ENCODE measurements at regions not wholly inside any gene's neighbourhood (a gene's known extent, or its start where the extent isn't known, plus 50 kb on each side); places are given as distances from the start of the nearest gene placed in this dataset.

DNA sequence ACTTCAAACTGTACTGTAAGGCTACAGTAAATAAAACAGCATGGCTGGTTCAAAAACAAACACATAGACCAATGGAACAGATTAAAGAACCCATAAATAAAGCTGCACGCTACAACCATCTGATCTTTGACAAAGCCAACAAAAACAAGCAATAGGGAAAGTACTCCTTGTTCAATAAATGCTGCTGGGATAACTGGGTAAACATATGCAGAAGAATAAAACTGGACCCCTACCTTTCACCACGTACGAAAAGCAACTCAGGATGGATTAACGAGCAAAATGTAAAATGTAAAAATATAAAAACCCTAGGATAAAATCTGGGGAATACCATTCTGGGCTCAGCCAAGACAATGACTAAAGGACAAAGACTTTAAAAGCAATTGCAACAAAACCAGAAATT is 201.8 kb upstream of the PGR start:
- BruUV-seq (replicated peaks): no TSS peak
- POLR2A ChIA-PET: interaction anchor here (0.6 to 1.0 kb wide), 2 partner anchors 59 to 111 kb away, joined by 3 to 4 read pairs; no protein-coding TSS in a partner anchor
- DNase-seq (ENCODE audit: extremely low read depth in 1 of 4, low spot score in 3 of 4): no peak
- Histone ChIP-seq H3K27ac (ENCODE audit: extremely low read depth, low read depth, low read length) (no peak overlapping the region), H3K9ac (ENCODE audit: insufficient read depth in 1 of 2, low read depth in 2 of 2, low read length in 2 of 2) (no peak overlapping the region), H3K79me2 (ENCODE audit: control insufficient read depth, insufficient read depth, low read length) (no peaks in the 10 kb centered on the region), H3K4me2 (ENCODE audit: insufficient read depth, low read length) (no peak overlapping the region), H3K4me3 (no peak overlapping the region), H4K20me1 (replicated peaks; ENCODE audit: control insufficient read depth, insufficient read depth, low read length) (no peaks in the 10 kb centered on the region), H3K27me3 (ENCODE audit: control insufficient read depth in 2 of 2, insufficient read depth in 2 of 2, low read length in 2 of 2) (no peaks in the 10 kb centered on the region), H2AFZ (ENCODE audit: low read depth, low read length) (no peak overlapping the region), H3K9me1 (ENCODE audit: control insufficient read depth, insufficient read depth, low read length) (no peaks in the 10 kb centered on the region), H3K9me3 (replicated peaks; ENCODE audit: control insufficient read depth, insufficient read depth, low read depth, low read length) (no peaks in the 10 kb centered on the region), H3K4me1 (replicated peaks in 1 of 2; ENCODE audit: control insufficient read depth in 2 of 2, insufficient read depth in 2 of 2, low read length in 2 of 2) (no peaks in the 10 kb centered on the region), H3K36me3 (ENCODE audit: control insufficient read depth, insufficient read depth, low read length) (no peaks in the 10 kb centered on the region)
- intact Hi-C loops (cut with micrococcal nuclease): no loop called here
- CTCF ChIA-PET (ENCODE audit: low intra/inter-chr PET ratio): no interaction called here
- 0% methylated on average over 4 of the region's 4 CpGs for WGBS (ENCODE audit: insufficient coverage, low coverage, missing lambda C conversion rate)
- ATAC-seq: no peak
- in situ Hi-C loops (cut with MboI): no loop called here
- TF ChIP-seq, protein P1, sequence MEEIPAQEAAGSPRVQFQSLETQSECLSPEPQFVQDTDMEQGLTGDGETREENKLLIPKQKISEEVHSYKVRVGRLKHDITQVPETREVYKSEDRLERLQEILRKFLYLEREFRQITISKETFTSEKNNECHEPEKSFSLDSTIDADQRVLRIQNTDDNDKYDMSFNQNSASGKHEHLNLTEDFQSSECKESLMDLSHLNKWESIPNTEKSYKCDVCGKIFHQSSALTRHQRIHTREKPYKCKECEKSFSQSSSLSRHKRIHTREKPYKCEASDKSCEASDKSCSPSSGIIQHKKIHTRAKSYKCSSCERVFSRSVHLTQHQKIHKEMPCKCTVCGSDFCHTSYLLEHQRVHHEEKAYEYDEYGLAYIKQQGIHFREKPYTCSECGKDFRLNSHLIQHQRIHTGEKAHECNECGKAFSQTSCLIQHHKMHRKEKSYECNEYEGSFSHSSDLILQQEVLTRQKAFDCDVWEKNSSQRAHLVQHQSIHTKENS (CRISPR knock-in tag; IDR thresholded peaks at IDR 0.05): no peak
- no peak for TF ChIP-seq ZNF644 (tag; IDR thresholded peaks at IDR 0.05; ENCODE audit: low read depth)
- TF ChIP-seq PTBP1 (IDR thresholded peaks at IDR 0.05; ENCODE audit: low read depth, low read length): no peak
- TF ChIP-seq SPI1 (IDR thresholded peaks at IDR 0.05; ENCODE audit: borderline replicate concordance, low read depth, low read length): no peak
- TF ChIP-seq CHD1 (IDR thresholded peaks at IDR 0.05; ENCODE audit: low read length): no peak
- TF ChIP-seq, protein P2, sequence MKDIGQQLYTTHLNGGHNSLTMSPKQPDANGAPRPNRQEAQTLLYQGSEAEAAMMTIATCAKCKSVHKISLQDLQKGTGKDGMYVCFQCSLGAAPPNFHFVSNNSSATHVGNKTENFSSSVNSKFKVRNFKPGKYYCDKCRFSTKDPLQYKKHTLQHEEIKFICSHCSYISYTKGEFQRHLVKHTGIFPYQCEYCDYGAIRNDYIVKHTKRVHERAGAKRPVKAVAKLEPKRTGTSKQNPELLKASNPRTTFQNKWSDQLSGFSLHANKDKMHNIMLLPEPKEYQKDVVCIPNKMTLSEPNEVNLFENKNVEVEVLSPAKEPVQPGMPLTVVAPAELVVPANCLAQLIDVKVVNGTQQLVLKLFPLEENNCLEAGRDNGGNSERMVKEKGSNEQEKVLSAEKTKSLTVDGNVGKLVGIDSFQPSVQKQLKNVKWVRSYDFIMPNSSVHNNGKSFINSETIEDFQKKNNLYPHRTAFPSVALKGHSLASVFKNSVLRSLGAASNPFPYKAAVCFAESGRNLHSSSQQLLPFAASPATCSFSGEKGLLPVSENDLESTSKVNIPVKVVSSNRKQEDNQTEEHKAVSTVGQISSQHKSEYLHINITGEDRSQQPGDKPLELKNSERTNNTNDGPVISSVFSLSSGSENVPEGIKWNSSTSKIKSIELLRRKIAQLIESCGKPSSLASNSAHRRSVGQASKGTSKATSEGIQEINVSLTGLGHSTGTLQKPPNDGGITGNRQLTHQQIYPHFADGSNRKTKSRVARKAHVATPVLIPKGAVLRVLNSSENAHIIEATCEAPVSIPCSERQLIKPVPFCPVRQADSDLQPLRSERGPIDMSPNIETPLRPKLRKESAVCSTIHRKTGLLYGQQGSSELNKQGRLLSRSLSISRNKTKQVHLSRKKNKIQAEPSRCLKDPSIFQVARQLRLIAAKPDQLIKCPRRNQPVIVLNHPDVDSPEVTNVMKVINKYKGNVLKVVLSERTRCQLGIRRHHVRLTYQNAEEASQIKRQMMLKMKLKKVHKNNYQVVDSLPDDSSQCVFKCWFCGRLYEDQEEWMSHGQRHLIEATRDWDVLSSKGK (CRISPR knock-in tag; IDR thresholded peaks at IDR 0.05): no peak
- no peak for TF ChIP-seq FOS (IDR thresholded peaks at IDR 0.05; ENCODE audit: extremely low read depth, insufficient read length)
- TF ChIP-seq, protein P3, sequence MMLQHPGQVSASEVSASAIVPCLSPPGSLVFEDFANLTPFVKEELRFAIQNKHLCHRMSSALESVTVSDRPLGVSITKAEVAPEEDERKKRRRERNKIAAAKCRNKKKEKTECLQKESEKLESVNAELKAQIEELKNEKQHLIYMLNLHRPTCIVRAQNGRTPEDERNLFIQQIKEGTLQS (IDR thresholded peaks at IDR 0.05): no peak
- TF ChIP-seq, protein P3 (CRISPR knock-in tag; conservative IDR thresholded peaks at IDR 0.05): no peak
- no peak for TF ChIP-seq JUN (IDR thresholded peaks at IDR 0.05; ENCODE audit: borderline replicate concordance, low read depth, low read length)
- no peak for TF ChIP-seq JUN (CRISPR knock-in tag; IDR thresholded peaks at IDR 0.05; ENCODE audit: borderline replicate concordance)
- TF ChIP-seq ZNF766 (CRISPR knock-in tag; conservative IDR thresholded peaks at IDR 0.05): no peak
- TF ChIP-seq, protein P4, sequence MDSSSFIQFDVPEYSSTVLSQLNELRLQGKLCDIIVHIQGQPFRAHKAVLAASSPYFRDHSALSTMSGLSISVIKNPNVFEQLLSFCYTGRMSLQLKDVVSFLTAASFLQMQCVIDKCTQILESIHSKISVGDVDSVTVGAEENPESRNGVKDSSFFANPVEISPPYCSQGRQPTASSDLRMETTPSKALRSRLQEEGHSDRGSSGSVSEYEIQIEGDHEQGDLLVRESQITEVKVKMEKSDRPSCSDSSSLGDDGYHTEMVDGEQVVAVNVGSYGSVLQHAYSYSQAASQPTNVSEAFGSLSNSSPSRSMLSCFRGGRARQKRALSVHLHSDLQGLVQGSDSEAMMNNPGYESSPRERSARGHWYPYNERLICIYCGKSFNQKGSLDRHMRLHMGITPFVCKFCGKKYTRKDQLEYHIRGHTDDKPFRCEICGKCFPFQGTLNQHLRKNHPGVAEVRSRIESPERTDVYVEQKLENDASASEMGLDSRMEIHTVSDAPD (CRISPR knock-in tag; IDR thresholded peaks at IDR 0.05): no peak
- no peak for TF ChIP-seq EHMT2 (IDR thresholded peaks at IDR 0.05)
- no peak for FAIRE-seq
